Testis (tissue), 2 donors: ENCODE measurements at regions not wholly inside any gene's neighbourhood (a gene's known extent, or its start where the extent isn't known, plus 50 kb on each side); places are given as distances from the start of the nearest gene placed in this dataset.

Experiments
- DNase-seq: peaks from one replicate; pipeline ENCODE4 v3.0.0-alpha.2; 2019
- H3K27ac ChIP-seq, 2 donors: fragments of 200-600 bp; sonication (generic); one replicate each; pipeline ENCODE4 v1.5.1; 2019
- H3K27me3 ChIP-seq: fragments of 200-600 bp; sonication (generic); one replicate; pipeline ENCODE4 v1.5.1; 2019
- H3K36me3 ChIP-seq: fragments of 200-600 bp; sonication (generic); one replicate; pipeline ENCODE4 v1.5.1; 2017; ENCODE audit warnings: low read depth; ENCODE audit errors: missing control alignments
- H3K4me1 ChIP-seq: fragments of 200-600 bp; sonication (generic); one replicate; pipeline ENCODE4 v1.5.1; 2019
- H3K4me3 ChIP-seq, 2 donors: fragments of 200-600 bp; sonication (generic); one replicate each; pipeline ENCODE4 v1.5.1; 2017 to 2019
- H3K9me3 ChIP-seq: fragments of 200-600 bp; sonication (generic); one replicate; pipeline ENCODE4 v1.5.1; 2017
- CTCF ChIP-seq, 3 experiments: fragments of 450-650 bp in 2 of 3; fragments of 200-600 bp in 1 of 3; sonication (generic) in 1 of 3; IDR thresholded peaks; one replicate each; pipeline ENCODE4 v1.5.1; 2016 to 2019; ENCODE audit warnings: antibody characterized with exemption in 3 of 3, mild to moderate bottlenecking in 2 of 3, moderate library complexity in 1 of 3
- POLR2A ChIP-seq: fragments of 450-650 bp; IDR thresholded peaks from one replicate; pipeline ENCODE4 v1.6.1; 2017; ENCODE audit warnings: antibody characterized with exemption, mild to moderate bottlenecking, moderate library complexity
- WGBS, 2 donors: methylation state at CpG; one replicate each; pipeline ENCODE4 v1.1.5; 2018; 5-methylcytosine and 5-hydroxymethylcytosine counted together
- intact Hi-C: fragments of 100-400 bp; cut with DNase I; formaldehyde crosslinking; loops from one replicate; pipeline ENCODE4 v1.15.1; 2023; ENCODE audit warnings: low total_unique reads

GRCh38 chr12:28693565-28694219, 455.4 kb upstream of the FAR2 start:
- intact Hi-C loops: no loop called here
- Histone ChIP-seq H3K4me1 (no peaks in the 10 kb centered on the region), H3K36me3 (no peaks in the 10 kb centered on the region), H3K9me3 (no peaks in the 10 kb centered on the region), H3K27ac (no peak overlapping the region), H3K27me3 (no peaks in the 10 kb centered on the region), H3K4me3 (no peak overlapping the region)
- 67 to 77% methylated on average over 5 of the region's 5 CpGs for WGBS, 2 donors
- no peak for DNase-seq
- TF ChIP-seq CTCF (IDR thresholded peaks at IDR 0.05): no peak
- no peak for TF ChIP-seq POLR2A

GRCh38 chr12:28698553-28698952, 450.5 kb upstream of the FAR2 start:
- TF ChIP-seq CTCF (IDR thresholded peaks at IDR 0.05) (no peak), POLR2A (no peak)
- WGBS, 2 donors: 54 to 70% methylated on average over 2 of the region's 2 CpGs

GRCh38 chr12:28699029-28699428, 450.0 kb upstream of the FAR2 start:
- TF ChIP-seq CTCF (IDR thresholded peaks at IDR 0.05) (no peak), POLR2A (no peak)
- intact Hi-C loops: no loop called here
- Histone ChIP-seq H3K4me3 (no peak overlapping the region), H3K4me1 (no peaks in the 10 kb centered on the region), H3K27me3 (no peaks in the 10 kb centered on the region), H3K27ac (no peak overlapping the region), H3K9me3 (no peaks in the 10 kb centered on the region), H3K36me3 (no peaks in the 10 kb centered on the region)
- no peak for DNase-seq

More at GRCh38 chr12:28698553-28698952, 450.5 kb upstream of the FAR2 start:
- Histone ChIP-seq H3K27me3 (no peaks in the 10 kb centered on the region), H3K36me3 (no peaks in the 10 kb centered on the region), H3K9me3 (no peaks in the 10 kb centered on the region), H3K4me1 (no peaks in the 10 kb centered on the region), H3K27ac (no peak overlapping the region), H3K4me3 (no peak overlapping the region)
- DNase-seq: no peak
- intact Hi-C loops: no loop called here

GRCh38 chr12:28700161-28700560, 448.9 kb upstream of the FAR2 start:
- no peak for DNase-seq
- H3K4me1 ChIP-seq: no peaks in the 10 kb centered on the region
- TF ChIP-seq CTCF (IDR thresholded peaks at IDR 0.05) (no peak), POLR2A (no peak)
- H3K4me3 ChIP-seq: no peak overlapping the region
- H3K36me3 ChIP-seq: no peaks in the 10 kb centered on the region
- WGBS, 2 donors: 61 to 70% methylated on average over 3 of the region's 3 CpGs
- no peaks in the 10 kb centered on the region for H3K27me3 ChIP-seq
- no peak overlapping the region for H3K27ac ChIP-seq
- H3K9me3 ChIP-seq: no peaks in the 10 kb centered on the region
- intact Hi-C loops: no loop called here

- H3K4me3 ChIP-seq: no peak overlapping the region
- peaks cover 7% of the 10 kb centered on the region for H3K4me1 ChIP-seq
- H3K27ac ChIP-seq: no peak overlapping the region
- H3K27me3 ChIP-seq: no peaks in the 10 kb centered on the region
- H3K9me3 ChIP-seq: no peaks in the 10 kb centered on the region
- intact Hi-C loops: no loop called here
- no peaks in the 10 kb centered on the region for H3K36me3 ChIP-seq
- no peak for DNase-seq
- no peak for TF ChIP-seq POLR2A
- no peak for TF ChIP-seq CTCF (IDR thresholded peaks at IDR 0.05)
Observed at GRCh38 chr12:28704477-28705169, 444.5 kb upstream of the FAR2 start.
